T-helper 1 cell treated with Interleukin-12 subunit alpha and Interleukin-12 subunit beta and Interleukin-4 antibody, amounts not matched to agents 30 ng/mL and 1 ng/mL, for 36 hours (primary cell): ENCODE measurements at regions not wholly inside any gene's neighbourhood (a gene's known extent, or its start where the extent isn't known, plus 50 kb on each side); places are given as distances from the start of the nearest gene placed in this dataset.
"Not testable (repeated sequence)": the region's sequence is repeated elsewhere in the genome, so short reads cannot be mapped to it uniquely, and the experiment has no call there.

ENCODE experiments used
- intact Hi-C: fragments of 100-400 bp; cut with micrococcal nuclease; formaldehyde crosslinking; loops from one replicate; pipeline ENCODE4 v1.15.1; 2024

GRCh38 chr6:110558575-110558974 lies 82.2 kb upstream of the SLC22A16 start:
- intact Hi-C loops: no loop called here

GRCh38 chr6:110557199-110557598 lies 80.8 kb upstream of the SLC22A16 start:
- intact Hi-C loops: no loop called here

DNA sequence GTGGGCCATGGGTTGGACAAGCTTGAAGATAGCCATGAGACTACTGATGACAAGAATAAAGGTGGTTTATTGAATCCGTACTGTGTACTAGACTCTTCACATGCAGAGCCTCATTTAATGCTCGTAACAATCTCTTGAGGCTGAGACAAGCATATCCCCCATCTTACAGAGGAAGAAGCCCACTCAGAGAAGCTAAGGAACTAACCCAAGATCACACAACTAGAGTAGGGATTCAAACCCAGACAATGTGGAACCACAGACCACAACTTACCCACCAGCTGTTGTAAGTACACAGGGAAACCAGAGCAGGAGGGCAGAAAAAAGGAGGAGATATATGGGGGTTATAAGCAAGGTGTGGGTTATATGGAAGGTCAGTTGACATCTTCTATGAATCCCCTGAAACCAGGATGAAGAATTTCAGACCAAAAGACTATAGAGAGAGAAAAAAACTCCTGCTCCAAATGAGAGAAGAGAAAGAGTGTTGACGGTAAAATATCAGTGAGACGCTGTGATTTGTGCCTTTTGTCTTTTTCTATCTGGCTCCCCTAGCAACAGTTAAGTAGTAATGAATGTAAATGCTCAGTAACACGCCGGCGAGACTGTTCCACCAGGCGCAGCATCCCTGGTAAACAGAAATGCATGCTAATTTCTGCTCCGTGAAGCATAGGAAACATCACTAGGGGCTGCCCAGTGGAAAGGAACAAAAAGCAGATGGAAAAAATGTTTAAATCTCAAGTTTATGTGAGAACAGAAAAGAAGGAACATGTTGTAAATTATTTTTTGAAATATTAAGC lies 80.1 kb upstream of the SLC22A16 start:
- intact Hi-C loops: no loop called here

DNA sequence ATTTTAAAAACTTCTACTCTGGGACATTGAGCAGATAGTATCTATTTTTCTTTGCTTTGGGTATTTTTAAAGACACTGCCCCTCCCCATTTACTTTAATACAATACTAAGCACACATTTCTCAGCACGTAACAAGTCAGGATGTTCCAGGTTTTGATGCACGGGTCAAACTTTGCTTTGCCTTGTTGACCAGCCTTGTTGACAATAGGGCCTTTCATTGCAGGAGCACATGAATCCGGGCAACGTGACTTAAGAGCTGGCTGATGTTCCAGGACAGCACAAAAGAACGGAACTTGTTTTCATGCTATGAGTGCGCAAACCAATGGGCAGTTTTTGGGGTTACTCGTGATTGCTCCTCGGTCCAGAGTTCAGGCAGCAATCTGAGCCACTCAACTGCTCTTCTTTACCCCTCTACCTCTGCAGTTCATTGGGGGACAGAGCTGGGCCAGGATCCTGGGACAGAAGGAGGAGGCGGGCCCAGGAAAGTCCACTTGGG lies 78.6 kb upstream of the SLC22A16 start:
- intact Hi-C loops: no loop called here

DNA sequence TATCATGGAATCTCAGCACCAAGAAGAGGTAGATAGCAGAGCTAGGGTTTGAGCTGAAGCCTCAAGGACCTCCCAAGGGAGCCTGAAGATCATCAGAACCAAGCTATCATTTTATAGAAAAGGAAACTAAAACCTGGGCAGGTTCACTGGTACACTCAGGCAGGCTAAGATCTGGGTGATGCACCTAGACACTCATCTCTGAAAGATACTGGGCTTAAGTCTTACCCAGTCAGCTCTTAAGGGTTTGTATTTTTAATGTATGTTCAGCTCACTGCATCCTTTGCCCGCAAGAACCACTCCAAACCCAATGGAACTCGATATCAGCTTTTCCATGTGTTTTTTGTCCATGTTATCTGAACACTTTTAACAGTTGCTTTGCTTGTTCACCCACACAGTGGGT lies 78.0 kb upstream of the SLC22A16 start:
- intact Hi-C loops: no loop called here

DNA sequence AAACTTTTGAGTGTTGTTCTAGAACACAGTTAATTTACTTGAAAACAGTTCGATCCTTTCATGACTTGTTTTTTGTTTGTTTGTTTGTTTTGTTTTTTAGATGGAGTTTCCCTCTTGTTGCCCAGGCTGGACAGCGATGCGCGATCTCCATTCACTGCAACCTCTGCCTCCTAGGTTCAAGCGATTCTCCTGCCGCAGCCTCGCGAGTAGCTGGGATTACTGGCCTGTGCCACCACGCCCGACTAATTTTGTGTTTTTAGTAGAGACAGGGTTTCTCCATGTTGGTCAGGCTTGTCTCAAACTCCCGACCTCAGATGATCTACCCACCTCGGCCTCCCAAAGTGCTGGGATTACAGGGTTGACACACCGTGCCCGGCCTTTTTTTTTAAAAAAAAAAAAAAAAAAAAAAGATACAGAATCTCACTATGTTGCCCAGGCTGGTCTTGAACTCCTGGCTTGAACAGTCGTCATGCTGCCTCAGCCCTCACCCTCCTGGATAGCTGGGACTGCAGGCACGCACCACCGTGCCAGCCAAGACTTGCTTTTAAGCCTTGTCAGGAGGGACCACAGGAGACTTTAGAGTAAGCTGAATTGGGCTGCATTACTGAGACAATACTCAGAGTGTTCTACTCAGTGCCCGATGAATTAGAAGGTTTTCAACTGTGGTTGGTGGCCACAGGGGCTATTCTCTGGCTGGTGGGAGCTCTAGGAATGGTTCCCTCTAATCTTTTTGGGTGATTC lies 76.7 kb upstream of the SLC22A16 start:
- intact Hi-C loops: no loop called here

- intact Hi-C loops: no loop called here
Measured at GRCh38 chr6:110552076-110552475, 75.7 kb upstream of the SLC22A16 start.

- intact Hi-C loops: no loop called here
Measured at GRCh38 chr6:110551088-110551487, 74.7 kb upstream of the SLC22A16 start.

DNA sequence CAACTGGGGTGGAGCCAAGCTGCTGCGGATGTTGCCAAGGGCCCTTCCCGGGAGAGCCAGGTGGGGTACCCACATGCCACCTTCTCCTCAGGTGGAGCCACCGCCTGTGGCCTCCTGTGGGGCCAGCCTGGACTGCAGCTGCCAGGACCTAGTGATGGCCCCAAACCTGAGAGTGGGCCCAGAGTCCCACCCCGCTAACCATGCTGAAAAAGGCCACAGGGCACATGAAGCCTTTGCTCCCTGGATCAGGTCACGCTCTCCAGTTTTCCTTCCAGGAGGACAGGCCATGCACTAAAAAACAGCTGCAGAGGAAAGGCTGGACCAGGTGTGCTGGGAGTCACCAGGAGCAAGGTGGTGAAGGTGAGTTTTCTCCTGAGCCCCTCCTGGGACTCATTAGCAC lies 73.9 kb upstream of the SLC22A16 start:
- intact Hi-C loops: no loop called here

GRCh38 chr6:110549277-110549676 lies 72.9 kb upstream of the SLC22A16 start:
- intact Hi-C loops: no loop called here

- intact Hi-C loops: no loop called here
Measured at GRCh38 chr6:110548110-110548847, 71.9 kb upstream of the SLC22A16 start.

DNA sequence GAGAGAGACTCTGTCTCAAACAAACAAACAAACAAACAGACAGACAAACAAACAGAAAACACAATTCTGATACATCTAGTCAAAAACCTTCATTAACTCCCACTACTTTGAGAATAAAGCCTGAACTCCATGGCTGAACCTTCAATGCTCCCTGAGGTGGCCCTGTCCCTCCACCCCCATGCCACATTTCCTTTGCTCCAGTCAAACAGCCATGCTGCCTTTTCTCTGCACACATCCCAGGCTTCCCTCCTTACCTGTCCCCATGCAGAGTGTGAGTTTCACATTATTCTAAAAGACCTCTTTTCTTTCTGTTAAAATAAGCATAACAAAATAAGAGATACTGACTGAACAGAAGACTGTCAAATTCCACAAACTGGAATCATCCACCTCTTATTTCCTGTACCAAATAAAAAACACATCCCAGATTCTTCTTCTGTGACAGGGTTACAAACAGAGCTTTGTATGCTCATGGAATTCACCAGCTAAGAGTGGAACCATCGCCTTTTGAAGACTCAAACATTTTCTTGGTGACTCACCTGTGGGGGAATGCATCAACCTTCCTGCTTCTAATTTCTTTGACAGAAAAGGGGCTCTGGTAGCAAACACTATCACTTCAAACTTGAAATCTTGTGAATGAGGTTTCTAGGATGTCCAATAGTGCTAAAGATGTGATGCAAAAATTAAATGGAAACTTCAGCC lies 71.0 kb upstream of the SLC22A16 start:
- intact Hi-C loops: no loop called here

- intact Hi-C loops: no loop called here
Measured at GRCh38 chr6:110545081-110545872, 68.9 kb upstream of the SLC22A16 start.

GRCh38 chr6:110544472-110544871 lies 68.1 kb upstream of the SLC22A16 start:
- intact Hi-C loops: no loop called here

- intact Hi-C loops: no loop called here
Measured at GRCh38 chr6:110543106-110543505, 66.7 kb upstream of the SLC22A16 start.

GRCh38 chr6:110542311-110543024 lies 66.1 kb upstream of the SLC22A16 start:
- intact Hi-C loops: no loop called here

GRCh38 chr6:110541701-110542309 lies 65.4 kb upstream of the SLC22A16 start:
- intact Hi-C loops: no loop called here

DNA sequence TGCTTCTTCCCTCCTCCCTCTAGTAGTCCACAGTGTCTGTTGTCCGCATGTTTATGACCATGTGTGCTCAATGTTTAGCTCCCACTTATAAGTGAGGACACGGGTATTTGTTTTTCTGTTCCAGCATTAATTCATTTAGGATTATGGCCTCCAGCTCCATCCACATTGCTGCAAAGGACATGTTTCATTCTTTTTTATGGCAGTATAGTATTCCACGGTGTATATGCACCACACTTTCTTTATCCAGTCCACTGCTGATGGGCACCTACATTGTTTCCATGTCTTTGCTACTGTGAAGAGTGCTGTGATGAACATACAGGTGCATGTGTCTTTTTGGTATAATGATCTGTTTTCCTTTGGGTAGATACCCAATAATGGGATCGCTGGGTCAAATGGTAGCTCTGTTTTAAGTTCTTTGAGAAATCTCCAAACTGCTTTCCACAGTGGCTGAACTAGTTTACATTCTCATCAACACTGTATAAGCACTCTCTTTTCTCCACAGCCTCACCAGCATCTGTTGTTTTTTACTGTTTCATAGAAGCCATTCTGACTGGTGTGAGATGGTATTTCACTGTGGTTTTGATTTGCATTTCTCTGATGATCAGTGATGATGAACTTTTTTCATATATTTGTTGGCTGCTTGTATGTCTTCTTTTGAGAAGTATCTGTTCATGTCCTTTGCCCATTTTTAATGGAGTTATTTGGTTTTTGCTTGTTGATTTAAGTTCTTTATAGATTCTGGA lies 63.0 kb upstream of the SLC22A16 start:
- intact Hi-C loops: not testable (repeated sequence)
